ENCODE measurements at regions not wholly inside any gene's neighbourhood (a gene's known extent, or its start where the extent isn't known, plus 50 kb on each side); places are given as distances from the start of the nearest gene placed in this dataset.

- no peak for TF ChIP-seq CTCF (IDR thresholded peaks at IDR 0.05; ENCODE audit: borderline replicate concordance, insufficient read depth, low read depth, low read length)
- no peak overlapping the region for H3K4me3 ChIP-seq (ENCODE audit: low read depth, low read length)
Measured at GRCh38 chr4:14117575-14118238, 490.2 kb upstream of the BOD1L1 start.

- H3K4me3 ChIP-seq (ENCODE audit: low read depth, low read length): no peak overlapping the region
- no peak for TF ChIP-seq CTCF (IDR thresholded peaks at IDR 0.05; ENCODE audit: borderline replicate concordance, insufficient read depth, low read depth, low read length)
Measured at GRCh38 chr4:14124816-14125215, 497.3 kb upstream of the BOD1L1 start.

GRCh38 chr4:14125375-14126129, 498.0 kb upstream of the BOD1L1 start:
- H3K4me3 ChIP-seq (ENCODE audit: low read depth, low read length): no peak overlapping the region

GRCh38 chr4:14130551-14130950, 503.0 kb upstream of the BOD1L1 start:
- H3K4me3 ChIP-seq (ENCODE audit: low read depth, low read length): no peak overlapping the region
- TF ChIP-seq CTCF (IDR thresholded peaks at IDR 0.05; ENCODE audit: borderline replicate concordance, insufficient read depth, low read depth, low read length): no peak

More at GRCh38 chr4:14125375-14126129, 498.0 kb upstream of the BOD1L1 start:
- no peak for TF ChIP-seq CTCF (IDR thresholded peaks at IDR 0.05; ENCODE audit: borderline replicate concordance, insufficient read depth, low read depth, low read length)

GRCh38 chr4:14131335-14131734, 503.8 kb upstream of the BOD1L1 start:
- no peak for TF ChIP-seq CTCF (IDR thresholded peaks at IDR 0.05; ENCODE audit: borderline replicate concordance, insufficient read depth, low read depth, low read length)
- no peak overlapping the region for H3K4me3 ChIP-seq (ENCODE audit: low read depth, low read length)

- no peak overlapping the region for H3K4me3 ChIP-seq (ENCODE audit: low read depth, low read length)
- TF ChIP-seq CTCF (IDR thresholded peaks at IDR 0.05; ENCODE audit: borderline replicate concordance, insufficient read depth, low read depth, low read length): no peak
Measured at GRCh38 chr4:14132301-14132700, 504.8 kb upstream of the BOD1L1 start.

GRCh38 chr4:14138106-14138505, 510.6 kb upstream of the BOD1L1 start:
- TF ChIP-seq CTCF (IDR thresholded peaks at IDR 0.05; ENCODE audit: borderline replicate concordance, insufficient read depth, low read depth, low read length): no peak
- H3K4me3 ChIP-seq (ENCODE audit: low read depth, low read length): no peak overlapping the region

Measured in GM12875 (cell line).